ENCODE measurements at regions not wholly inside any gene's neighbourhood (a gene's known extent, or its start where the extent isn't known, plus 50 kb on each side); places are given as distances from the start of the nearest gene placed in this dataset.
A peak's percentile ranks its signal among the peaks of the same experiment; 100 is the strongest.

- TF ChIP-seq ZNF263 (CRISPR knock-in tag; IDR thresholded peaks at IDR 0.05; ENCODE audit: borderline replicate concordance) = no peak
- TF ChIP-seq NR2F6 (CRISPR knock-in tag; IDR thresholded peaks at IDR 0.05) = no peak
- TF ChIP-seq ZNF75A (CRISPR knock-in tag; IDR thresholded peaks at IDR 0.05) = no peak
- no peak for TF ChIP-seq RBM34 (IDR thresholded peaks at IDR 0.05; ENCODE audit: borderline replicate concordance, insufficient read depth, low read length)
- TF ChIP-seq HMG20B (CRISPR knock-in tag; IDR thresholded peaks at IDR 0.05) = no peak
- TF ChIP-seq, protein P1, sequence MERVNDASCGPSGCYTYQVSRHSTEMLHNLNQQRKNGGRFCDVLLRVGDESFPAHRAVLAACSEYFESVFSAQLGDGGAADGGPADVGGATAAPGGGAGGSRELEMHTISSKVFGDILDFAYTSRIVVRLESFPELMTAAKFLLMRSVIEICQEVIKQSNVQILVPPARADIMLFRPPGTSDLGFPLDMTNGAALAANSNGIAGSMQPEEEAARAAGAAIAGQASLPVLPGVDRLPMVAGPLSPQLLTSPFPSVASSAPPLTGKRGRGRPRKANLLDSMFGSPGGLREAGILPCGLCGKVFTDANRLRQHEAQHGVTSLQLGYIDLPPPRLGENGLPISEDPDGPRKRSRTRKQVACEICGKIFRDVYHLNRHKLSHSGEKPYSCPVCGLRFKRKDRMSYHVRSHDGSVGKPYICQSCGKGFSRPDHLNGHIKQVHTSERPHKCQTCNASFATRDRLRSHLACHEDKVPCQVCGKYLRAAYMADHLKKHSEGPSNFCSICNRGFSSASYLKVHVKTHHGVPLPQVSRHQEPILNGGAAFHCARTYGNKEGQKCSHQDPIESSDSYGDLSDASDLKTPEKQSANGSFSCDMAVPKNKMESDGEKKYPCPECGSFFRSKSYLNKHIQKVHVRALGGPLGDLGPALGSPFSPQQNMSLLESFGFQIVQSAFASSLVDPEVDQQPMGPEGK (CRISPR knock-in tag; IDR thresholded peaks at IDR 0.05; ENCODE audit: borderline replicate concordance) = no peak
- TF ChIP-seq MEF2D (tag; conservative IDR thresholded peaks at IDR 0.05; ENCODE audit: low read depth) = no peak
- no peak for TF ChIP-seq ZNF184 (CRISPR knock-in tag; IDR thresholded peaks at IDR 0.05)
- no peak for TF ChIP-seq ILF3 (IDR thresholded peaks at IDR 0.05; ENCODE audit: borderline replicate concordance)
- TF ChIP-seq, protein P2, sequence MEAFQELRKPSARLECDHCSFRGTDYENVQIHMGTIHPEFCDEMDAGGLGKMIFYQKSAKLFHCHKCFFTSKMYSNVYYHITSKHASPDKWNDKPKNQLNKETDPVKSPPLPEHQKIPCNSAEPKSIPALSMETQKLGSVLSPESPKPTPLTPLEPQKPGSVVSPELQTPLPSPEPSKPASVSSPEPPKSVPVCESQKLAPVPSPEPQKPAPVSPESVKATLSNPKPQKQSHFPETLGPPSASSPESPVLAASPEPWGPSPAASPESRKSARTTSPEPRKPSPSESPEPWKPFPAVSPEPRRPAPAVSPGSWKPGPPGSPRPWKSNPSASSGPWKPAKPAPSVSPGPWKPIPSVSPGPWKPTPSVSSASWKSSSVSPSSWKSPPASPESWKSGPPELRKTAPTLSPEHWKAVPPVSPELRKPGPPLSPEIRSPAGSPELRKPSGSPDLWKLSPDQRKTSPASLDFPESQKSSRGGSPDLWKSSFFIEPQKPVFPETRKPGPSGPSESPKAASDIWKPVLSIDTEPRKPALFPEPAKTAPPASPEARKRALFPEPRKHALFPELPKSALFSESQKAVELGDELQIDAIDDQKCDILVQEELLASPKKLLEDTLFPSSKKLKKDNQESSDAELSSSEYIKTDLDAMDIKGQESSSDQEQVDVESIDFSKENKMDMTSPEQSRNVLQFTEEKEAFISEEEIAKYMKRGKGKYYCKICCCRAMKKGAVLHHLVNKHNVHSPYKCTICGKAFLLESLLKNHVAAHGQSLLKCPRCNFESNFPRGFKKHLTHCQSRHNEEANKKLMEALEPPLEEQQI (IDR thresholded peaks at IDR 0.05) = no peak
- TF ChIP-seq, protein P3, sequence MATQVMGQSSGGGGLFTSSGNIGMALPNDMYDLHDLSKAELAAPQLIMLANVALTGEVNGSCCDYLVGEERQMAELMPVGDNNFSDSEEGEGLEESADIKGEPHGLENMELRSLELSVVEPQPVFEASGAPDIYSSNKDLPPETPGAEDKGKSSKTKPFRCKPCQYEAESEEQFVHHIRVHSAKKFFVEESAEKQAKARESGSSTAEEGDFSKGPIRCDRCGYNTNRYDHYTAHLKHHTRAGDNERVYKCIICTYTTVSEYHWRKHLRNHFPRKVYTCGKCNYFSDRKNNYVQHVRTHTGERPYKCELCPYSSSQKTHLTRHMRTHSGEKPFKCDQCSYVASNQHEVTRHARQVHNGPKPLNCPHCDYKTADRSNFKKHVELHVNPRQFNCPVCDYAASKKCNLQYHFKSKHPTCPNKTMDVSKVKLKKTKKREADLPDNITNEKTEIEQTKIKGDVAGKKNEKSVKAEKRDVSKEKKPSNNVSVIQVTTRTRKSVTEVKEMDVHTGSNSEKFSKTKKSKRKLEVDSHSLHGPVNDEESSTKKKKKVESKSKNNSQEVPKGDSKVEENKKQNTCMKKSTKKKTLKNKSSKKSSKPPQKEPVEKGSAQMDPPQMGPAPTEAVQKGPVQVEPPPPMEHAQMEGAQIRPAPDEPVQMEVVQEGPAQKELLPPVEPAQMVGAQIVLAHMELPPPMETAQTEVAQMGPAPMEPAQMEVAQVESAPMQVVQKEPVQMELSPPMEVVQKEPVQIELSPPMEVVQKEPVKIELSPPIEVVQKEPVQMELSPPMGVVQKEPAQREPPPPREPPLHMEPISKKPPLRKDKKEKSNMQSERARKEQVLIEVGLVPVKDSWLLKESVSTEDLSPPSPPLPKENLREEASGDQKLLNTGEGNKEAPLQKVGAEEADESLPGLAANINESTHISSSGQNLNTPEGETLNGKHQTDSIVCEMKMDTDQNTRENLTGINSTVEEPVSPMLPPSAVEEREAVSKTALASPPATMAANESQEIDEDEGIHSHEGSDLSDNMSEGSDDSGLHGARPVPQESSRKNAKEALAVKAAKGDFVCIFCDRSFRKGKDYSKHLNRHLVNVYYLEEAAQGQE (IDR thresholded peaks at IDR 0.05; ENCODE audit: borderline replicate concordance) = peak; percentile 60; the same call in 1 of the 2 replicates
- TF ChIP-seq, protein P3 (CRISPR knock-in tag; IDR thresholded peaks at IDR 0.05; ENCODE audit: low read depth) = no peak
- TF ChIP-seq ARID2 (IDR thresholded peaks at IDR 0.05) = no peak
- TF ChIP-seq ZBTB2 (IDR thresholded peaks at IDR 0.05) = no peak
- TF ChIP-seq NRF1 (conservative IDR thresholded peaks at IDR 0.05 in 1 of 2, IDR thresholded peaks at IDR 0.05 in 1 of 2) = 0 out of 4 replicates have a peak, but pooled peaks of 1 of the 2 experiments have one; percentile 9
Observed at GRCh38 chr5:72611118-72611730, 104.0 kb upstream of the ZNF366 start (continued).
